Astrocyte of the cerebellum (primary cell): ENCODE measurements at regions not wholly inside any gene's neighbourhood (a gene's known extent, or its start where the extent isn't known, plus 50 kb on each side); places are given as distances from the start of the nearest gene placed in this dataset.

ENCODE experiments used
- DNase-seq: peaks from one replicate; pipeline ENCODE4 v3.0.0-alpha.2; 2011; ENCODE audit warnings: low read depth
- H3K4me3 ChIP-seq: 2 replicates; pipeline ENCODE4 v1.5.1; 2011; ENCODE audit warnings: mild to moderate bottlenecking, low read depth, low read length, moderate library complexity
- CTCF ChIP-seq: IDR thresholded peaks from 2 replicates; pipeline ENCODE4 v1.5.1; 2012; ENCODE audit warnings: low read length, low read depth, moderate library complexity, mild to moderate bottlenecking; ENCODE audit errors: missing control alignments
- in situ Hi-C: cut with HindIII; loops from 2 replicates; pipeline ENCODE4 v1.10.0; 2017; ENCODE audit warnings: low sequenced_read_pairs

DNA sequence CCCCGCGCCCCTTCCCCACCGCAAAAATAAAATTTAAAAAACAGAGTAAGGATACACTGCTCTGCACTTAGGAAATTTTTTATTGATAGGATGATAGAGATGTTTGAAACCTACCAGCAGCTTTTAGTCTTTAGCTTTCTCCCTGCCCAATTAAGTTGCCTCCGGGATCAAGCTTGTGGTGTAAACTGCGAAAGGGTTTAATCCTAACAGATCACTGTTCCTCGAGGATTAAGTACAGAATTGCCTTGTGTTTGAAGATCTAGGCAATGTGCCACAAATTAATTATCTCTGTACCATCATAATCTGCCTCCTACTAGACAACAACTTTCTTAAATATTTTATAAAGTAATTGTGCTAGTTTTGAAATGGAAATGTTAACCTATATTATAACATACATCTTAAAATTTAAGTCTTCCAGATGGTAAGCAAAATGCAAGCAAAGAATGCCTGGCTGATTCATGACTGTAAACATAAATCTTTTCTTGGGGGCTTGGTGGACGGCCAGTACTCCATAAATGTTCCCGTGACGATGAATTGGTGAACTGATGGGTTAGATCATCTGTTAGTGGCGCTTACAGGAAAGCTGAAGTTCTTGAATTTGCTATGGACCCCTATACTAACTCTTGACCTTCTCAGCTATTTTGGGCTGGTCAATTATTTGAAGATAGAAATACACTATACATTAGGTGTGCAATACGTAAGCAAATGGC lies 58.0 kb upstream of the ARHGAP18 start:
- peak overlapping the region; percentile 42 for H3K4me3 ChIP-seq
- TF ChIP-seq CTCF, result no peak
- in situ Hi-C loops, result no loop called here
- DNase-seq, result no peak

- no peak for TF ChIP-seq CTCF
- H3K4me3 ChIP-seq, result peak overlapping the region; percentile 42
- in situ Hi-C loops, result no loop called here
- peak; percentile 32 for DNase-seq
Measured at GRCh38 chr6:129766959-129767728, 57.2 kb upstream of the ARHGAP18 start.

- no peak overlapping the region for H3K4me3 ChIP-seq
- no peak for TF ChIP-seq CTCF
- no peak for DNase-seq
- in situ Hi-C loops, result no loop called here
Measured at GRCh38 chr6:129764761-129765407, 54.9 kb upstream of the ARHGAP18 start.

DNA sequence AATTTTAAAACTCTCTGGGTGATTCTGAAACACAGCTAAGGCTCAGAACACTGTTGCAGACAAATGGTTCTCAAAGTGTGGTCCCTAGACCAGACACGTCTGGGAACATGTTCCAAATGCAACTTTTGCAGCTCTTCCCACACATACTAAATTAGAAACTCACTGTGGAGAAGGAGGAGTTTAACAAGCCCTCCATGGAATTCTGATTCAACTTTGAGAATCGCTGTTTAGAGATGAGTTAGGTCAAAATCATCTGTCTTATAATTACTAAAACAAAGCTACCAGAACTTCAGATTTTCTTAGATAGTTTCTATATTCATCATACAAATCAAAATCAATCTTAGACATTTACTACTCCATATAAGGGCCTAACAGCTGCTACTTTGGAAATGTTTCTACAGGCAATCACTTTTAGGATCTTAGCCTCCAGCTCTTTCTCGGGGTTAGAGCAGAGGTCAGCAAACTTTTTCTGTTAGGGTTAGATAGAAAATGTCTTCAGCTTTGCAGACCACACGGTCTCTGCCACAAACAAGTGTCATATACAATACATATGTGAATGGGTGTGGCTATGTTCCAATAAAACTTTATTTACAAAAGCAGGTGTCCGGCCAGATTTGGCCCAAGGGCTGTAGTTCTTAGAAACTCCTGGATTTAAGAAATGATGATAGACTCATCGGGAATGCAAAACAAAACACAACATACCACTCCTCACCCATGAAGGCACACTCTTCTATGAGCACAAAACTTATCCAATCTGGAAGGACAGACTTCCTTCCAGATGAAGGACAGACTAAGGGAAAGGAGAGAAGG lies 50.0 kb upstream of the ARHGAP18 start:
- in situ Hi-C loops, result no loop called here
- no peak overlapping the region for H3K4me3 ChIP-seq
- no peak for TF ChIP-seq CTCF
- no peak for DNase-seq
